Epithelial cell of esophagus (primary cell): ENCODE measurements at regions not wholly inside any gene's neighbourhood (a gene's known extent, or its start where the extent isn't known, plus 50 kb on each side); places are given as distances from the start of the nearest gene placed in this dataset.
A peak's percentile ranks its signal among the peaks of the same experiment; 100 is the strongest.

Experiments
- DNase-seq: peaks from one replicate; pipeline ENCODE4 v3.0.0; 2010; ENCODE audit warnings: low read depth
- H3K4me3 ChIP-seq: 2 replicates; pipeline ENCODE4 v1.5.1; 2011; ENCODE audit warnings: mild to moderate bottlenecking, low read length, control low read depth
- CTCF ChIP-seq: IDR thresholded peaks from 2 replicates; pipeline ENCODE4 v1.5.1; 2011; ENCODE audit warnings: low read depth, mild to moderate bottlenecking, low read length, control low read depth, inconsistent platforms; ENCODE audit not compliant: insufficient read depth; ENCODE audit errors: missing control alignments

- no peak overlapping the region for H3K4me3 ChIP-seq
- DNase-seq, result no peak
- no peak for TF ChIP-seq CTCF
These were observed 168.8 kb upstream of the ST8SIA2 start for GRCh38 chr15:92224843-92225242.

GRCh38 chr15:92226020-92226612 is 167.6 kb upstream of the ST8SIA2 start:
- peak; percentile 64 for TF ChIP-seq CTCF
- DNase-seq, result peak; percentile 47
- H3K4me3 ChIP-seq, result no peak overlapping the region

- DNase-seq, result no peak
- no peak overlapping the region for H3K4me3 ChIP-seq
- no peak for TF ChIP-seq CTCF
These were observed 164.9 kb upstream of the ST8SIA2 start for GRCh38 chr15:92228830-92229229.

- no peak for TF ChIP-seq CTCF
- no peak for DNase-seq
- no peak overlapping the region for H3K4me3 ChIP-seq
These were observed 162.2 kb upstream of the ST8SIA2 start for GRCh38 chr15:92231461-92231860.

GRCh38 chr15:92232317-92232716 is 161.4 kb upstream of the ST8SIA2 start:
- no peak for TF ChIP-seq CTCF
- H3K4me3 ChIP-seq, result no peak overlapping the region
- DNase-seq, result no peak

GRCh38 chr15:92232876-92233275 is 160.8 kb upstream of the ST8SIA2 start:
- TF ChIP-seq CTCF, result no peak
- DNase-seq, result no peak
- no peak overlapping the region for H3K4me3 ChIP-seq

- H3K4me3 ChIP-seq, result no peak overlapping the region
- no peak for DNase-seq
- no peak for TF ChIP-seq CTCF
These were observed 150.5 kb upstream of the ST8SIA2 start for GRCh38 chr15:92243227-92243626.
